ENCODE measurements at regions not wholly inside any gene's neighbourhood (a gene's known extent, or its start where the extent isn't known, plus 50 kb on each side); places are given as distances from the start of the nearest gene placed in this dataset.
A peak's percentile ranks its signal among the peaks of the same experiment; 100 is the strongest.

DNA sequence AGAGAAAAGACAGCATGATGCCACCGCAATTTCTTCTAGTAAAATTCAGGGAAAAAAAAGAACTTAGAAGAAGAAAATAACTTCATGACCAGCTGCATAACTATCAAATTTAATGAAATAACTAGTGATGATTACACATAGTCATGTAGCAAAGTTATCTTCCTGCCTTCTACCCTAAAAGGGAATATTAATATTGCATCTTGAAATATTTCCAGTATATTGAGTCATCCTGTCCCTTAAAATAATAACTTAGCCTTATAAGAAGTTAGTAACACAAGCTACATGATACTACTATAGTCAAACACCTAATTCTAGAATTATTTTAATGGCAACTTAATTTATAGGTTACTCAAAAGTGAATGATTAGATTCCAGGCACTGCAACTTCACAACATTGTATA lies 289.2 kb downstream of the KLF12 start:
- H3K4me3 Mint-ChIP-seq = no peak overlapping the region
- no peaks in the 10 kb centered on the region for H3K27me3 Mint-ChIP-seq (ENCODE audit: low read depth)
- H3K4me1 Mint-ChIP-seq (ENCODE audit: low read depth) = peaks cover 7% of the 10 kb centered on the region
- peaks cover 5% of the 10 kb centered on the region for H3K36me3 Mint-ChIP-seq (ENCODE audit: low read depth)
- no peak overlapping the region for H3K27ac Mint-ChIP-seq
- no peaks in the 10 kb centered on the region for H3K9me3 Mint-ChIP-seq

DNA sequence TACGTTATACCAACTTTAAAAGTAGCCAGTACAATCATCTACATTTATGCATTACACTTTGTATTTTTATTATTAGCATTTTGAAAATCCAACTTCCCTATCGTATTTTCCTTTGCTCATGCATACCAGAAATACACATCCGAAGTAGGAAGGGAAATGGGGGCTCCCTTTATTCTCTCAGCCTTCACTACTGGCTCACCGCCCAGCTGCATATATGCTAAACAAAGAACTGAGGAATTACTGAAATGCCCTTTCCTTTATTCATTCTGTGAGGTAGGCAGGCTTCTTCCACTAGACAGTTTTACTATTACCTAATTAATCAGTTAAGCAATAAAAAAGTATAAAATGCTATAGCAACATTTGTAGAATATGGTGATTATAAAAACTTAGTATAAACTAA lies 291.6 kb downstream of the KLF12 start:
- Mint-ChIP-seq H3K4me1 (ENCODE audit: low read depth) (peaks cover 2% of the 10 kb centered on the region), H3K27me3 (ENCODE audit: low read depth) (no peaks in the 10 kb centered on the region), H3K27ac (no peak overlapping the region), H3K4me3 (no peak overlapping the region), H3K9me3 (no peaks in the 10 kb centered on the region), H3K36me3 (ENCODE audit: low read depth) (peaks cover 5% of the 10 kb centered on the region)

DNA sequence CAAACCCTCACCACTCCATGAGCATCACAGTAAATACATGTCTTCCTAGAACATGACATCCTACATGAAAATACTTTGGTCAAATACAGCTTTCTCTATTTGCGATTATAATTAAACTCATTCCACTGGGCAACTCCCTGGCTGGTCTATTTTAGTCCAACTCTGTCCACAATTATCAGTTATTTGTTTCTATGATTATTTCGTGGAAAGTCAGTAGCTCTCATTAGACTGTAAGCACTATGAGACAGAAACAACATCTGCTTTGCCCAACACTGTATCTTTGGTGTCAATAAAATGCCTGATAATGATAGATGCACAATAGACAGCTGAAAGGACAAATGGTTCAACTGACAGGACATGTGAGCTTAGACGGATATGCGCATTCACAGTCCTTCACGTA lies 292.0 kb downstream of the KLF12 start:
- Mint-ChIP-seq H3K4me3 (no peak overlapping the region), H3K9me3 (no peaks in the 10 kb centered on the region), H3K4me1 (ENCODE audit: low read depth) (peaks cover 2% of the 10 kb centered on the region), H3K27ac (no peak overlapping the region), H3K36me3 (ENCODE audit: low read depth) (peaks cover 5% of the 10 kb centered on the region), H3K27me3 (ENCODE audit: low read depth) (no peaks in the 10 kb centered on the region)

DNA sequence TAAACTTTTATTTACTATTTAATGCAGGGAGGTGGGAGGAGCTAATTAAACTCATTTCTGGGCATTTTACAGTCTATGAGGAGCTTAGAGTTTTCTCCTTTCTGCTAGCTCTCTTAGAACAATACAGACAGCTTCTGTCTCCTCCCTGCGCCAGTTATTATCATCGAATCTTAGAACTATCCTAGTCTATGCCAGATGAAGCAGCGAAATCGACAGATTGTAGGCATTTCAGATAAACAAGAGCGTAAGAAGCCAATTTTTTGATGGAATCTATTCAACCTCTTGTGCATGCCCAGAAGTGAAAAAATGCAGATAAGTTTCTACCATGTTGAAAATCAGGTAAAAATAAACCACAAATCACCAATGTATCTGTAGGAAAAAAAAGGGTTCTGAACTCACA lies 297.1 kb downstream of the KLF12 start:
- H3K36me3 Mint-ChIP-seq (ENCODE audit: low read depth) = no peaks in the 10 kb centered on the region
- no peaks in the 10 kb centered on the region for H3K27me3 Mint-ChIP-seq (ENCODE audit: low read depth)
- H3K9me3 Mint-ChIP-seq = no peaks in the 10 kb centered on the region
- no peak overlapping the region for H3K27ac Mint-ChIP-seq
- no peak overlapping the region for H3K4me3 Mint-ChIP-seq
- H3K4me1 Mint-ChIP-seq (ENCODE audit: low read depth) = peaks cover 5% of the 10 kb centered on the region

DNA sequence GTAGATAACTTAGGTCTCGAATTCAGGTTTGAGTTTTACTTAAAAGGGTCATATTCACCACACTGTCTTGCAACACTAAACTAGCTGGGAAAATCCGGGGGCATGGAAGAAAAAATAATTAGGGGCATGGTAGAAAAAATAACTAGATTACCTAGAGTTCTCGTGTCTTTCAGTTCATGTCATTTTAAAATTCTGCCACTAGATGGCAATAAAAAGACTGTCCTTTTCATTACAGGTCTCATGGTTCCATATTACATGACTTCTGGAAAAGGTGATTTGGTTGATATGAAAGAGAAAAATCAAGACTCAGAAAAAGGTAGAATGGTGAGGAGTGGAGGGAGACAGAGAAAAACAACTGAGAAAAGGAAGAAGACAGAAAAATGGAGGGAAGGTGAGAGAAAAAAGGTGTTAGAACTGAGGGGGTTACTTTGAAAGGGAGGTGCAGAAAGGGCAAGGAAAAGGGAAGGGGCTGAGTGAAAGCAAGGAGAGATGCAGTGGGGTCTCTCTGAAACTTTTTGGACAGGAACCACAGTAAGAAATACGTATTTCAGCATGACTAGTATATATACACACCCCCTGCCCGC lies 299.0 kb downstream of the KLF12 start:
- Mint-ChIP-seq H3K4me3 (no peak overlapping the region), H3K27me3 (ENCODE audit: low read depth) (no peaks in the 10 kb centered on the region), H3K27ac (no peak overlapping the region), H3K36me3 (ENCODE audit: low read depth) (no peaks in the 10 kb centered on the region), H3K4me1 (ENCODE audit: low read depth) (peaks cover 4% of the 10 kb centered on the region), H3K9me3 (no peaks in the 10 kb centered on the region)

DNA sequence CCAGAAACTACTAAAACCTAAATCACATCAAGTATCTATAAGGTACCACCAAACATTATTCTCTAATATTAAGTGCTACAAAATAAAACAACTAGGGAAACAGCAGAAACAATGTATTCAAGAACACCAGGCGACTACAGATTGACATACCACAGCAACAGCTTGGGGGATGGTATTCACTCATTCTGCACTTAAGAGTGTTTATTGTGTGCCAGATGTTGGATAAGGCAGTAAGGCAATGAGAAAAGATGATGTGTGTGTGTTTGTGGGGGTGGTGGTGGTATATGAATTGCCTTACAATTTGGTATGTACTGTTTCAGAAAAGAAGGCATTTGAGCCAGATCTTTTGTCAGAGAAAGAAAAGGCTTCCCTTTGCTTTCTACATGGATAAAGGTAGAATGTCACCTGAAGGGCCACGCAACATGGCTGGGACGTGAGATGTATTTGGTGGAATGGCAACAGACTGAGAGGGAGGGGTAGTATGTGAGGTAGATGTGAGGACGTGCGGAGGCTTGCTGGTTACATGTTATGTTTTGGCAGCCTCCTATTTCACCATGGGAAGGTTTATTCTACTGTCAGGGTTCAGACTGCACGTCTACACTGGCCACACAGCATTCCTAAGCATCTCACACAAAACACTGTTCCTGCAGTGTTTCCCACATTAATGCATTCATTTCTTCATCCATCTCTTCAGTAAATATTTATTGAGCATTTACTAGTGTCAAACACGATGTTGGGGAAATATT lies 300.7 kb downstream of the KLF12 start:
- Mint-ChIP-seq H3K4me1 (ENCODE audit: low read depth) (peaks cover 3% of the 10 kb centered on the region), H3K4me3 (no peak overlapping the region), H3K27ac (no peak overlapping the region)

DNA sequence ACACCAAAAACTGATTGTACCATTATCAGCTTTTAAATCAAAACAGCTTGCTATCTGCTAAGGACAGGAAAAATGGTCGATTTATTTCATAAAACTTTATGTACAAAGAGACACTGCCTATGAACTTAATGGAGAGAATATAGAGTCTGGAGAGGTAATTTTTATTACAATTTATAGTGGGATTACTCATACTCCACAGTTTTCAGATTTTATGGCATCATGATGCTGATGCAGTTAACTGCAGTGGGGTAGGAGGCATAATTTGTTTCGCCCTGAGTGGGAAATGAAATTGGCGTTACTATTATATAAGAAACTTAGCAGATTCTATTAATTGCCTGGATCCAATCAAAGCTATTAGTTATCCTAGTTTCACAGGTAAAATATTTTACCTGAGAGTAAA lies 301.4 kb downstream of the KLF12 start:
- no peak overlapping the region for H3K4me3 Mint-ChIP-seq
- no peaks in the 10 kb centered on the region for H3K36me3 Mint-ChIP-seq (ENCODE audit: low read depth)
- no peaks in the 10 kb centered on the region for H3K9me3 Mint-ChIP-seq
- H3K4me1 Mint-ChIP-seq (ENCODE audit: low read depth) = peaks cover 3% of the 10 kb centered on the region
- no peaks in the 10 kb centered on the region for H3K27me3 Mint-ChIP-seq (ENCODE audit: low read depth)
- no peak overlapping the region for H3K27ac Mint-ChIP-seq

More for the DNA sequence above, 300.7 kb downstream of the KLF12 start:
- H3K9me3 Mint-ChIP-seq = no peaks in the 10 kb centered on the region
- H3K36me3 Mint-ChIP-seq (ENCODE audit: low read depth) = no peaks in the 10 kb centered on the region
- H3K27me3 Mint-ChIP-seq (ENCODE audit: low read depth) = no peaks in the 10 kb centered on the region

DNA sequence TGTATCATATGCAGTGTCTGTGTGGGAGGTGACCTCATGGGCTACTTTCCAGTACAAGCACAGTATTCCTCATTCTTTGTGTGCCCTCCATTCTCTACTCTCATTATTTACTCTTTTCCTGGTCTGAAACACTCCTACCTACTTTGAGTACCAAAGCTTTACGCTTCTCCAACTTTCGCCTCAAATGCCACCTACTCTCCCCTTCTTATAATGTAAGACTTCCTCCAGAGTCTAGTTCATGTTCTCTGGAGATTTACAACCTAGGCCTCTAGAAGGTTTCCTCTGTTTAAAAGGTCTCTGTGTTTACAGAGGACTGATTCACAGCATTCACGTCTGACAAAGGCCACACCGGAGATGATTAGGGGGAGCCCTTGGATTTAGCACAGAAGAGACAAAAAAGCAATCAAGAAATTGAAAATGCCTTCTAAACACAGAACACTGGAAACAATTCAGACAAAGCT lies 302.0 kb downstream of the KLF12 start:
- Mint-ChIP-seq H3K27ac (no peak overlapping the region), H3K27me3 (ENCODE audit: low read depth) (no peaks in the 10 kb centered on the region), H3K9me3 (no peaks in the 10 kb centered on the region), H3K36me3 (ENCODE audit: low read depth) (no peaks in the 10 kb centered on the region), H3K4me3 (no peak overlapping the region), H3K4me1 (ENCODE audit: low read depth) (peaks cover 3% of the 10 kb centered on the region)

DNA sequence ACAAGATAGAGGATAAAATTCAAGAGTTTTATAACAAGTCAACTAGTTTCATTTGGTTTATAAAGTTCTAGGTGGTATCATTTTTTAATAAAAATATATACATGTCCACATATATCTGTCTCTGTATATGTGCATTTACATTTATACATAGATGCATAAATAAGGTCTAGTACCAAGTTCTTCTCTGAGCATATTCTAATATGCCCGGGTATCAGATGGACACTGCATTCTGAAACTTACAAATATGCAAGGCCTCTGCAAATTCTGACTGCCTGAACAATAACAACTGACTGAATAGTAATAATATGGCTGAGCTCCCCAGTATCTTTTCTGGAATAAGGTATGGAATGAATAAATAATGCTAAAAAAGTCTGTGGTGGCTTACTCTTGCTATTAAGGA lies 304.8 kb downstream of the KLF12 start:
- no peaks in the 10 kb centered on the region for H3K9me3 Mint-ChIP-seq
- peaks cover 1% of the 10 kb centered on the region for H3K36me3 Mint-ChIP-seq (ENCODE audit: low read depth)
- peaks cover 10% of the 10 kb centered on the region for H3K4me1 Mint-ChIP-seq (ENCODE audit: low read depth)
- H3K27me3 Mint-ChIP-seq (ENCODE audit: low read depth) = no peaks in the 10 kb centered on the region
- H3K4me3 Mint-ChIP-seq = no peak overlapping the region
- H3K27ac Mint-ChIP-seq = no peak overlapping the region

DNA sequence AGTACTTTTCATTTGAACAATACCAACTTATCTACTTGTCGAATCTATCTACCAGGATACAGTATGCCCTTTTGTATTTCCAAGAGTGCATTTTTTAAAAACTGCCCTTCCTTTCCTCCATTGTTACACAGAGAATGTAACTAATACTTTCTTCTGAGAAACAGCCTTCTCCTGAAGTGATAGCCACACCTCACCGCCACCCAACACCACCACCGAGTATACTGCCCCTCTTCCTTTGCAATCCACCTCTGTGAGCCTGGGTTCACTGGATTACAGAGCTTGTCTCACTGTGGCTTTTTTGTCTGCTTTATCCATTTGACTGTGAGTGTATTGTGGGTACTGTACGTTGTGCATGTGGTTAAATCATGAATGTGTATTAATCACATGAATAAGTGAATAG lies 305.4 kb downstream of the KLF12 start:
- H3K9me3 Mint-ChIP-seq = no peaks in the 10 kb centered on the region
- peaks cover 10% of the 10 kb centered on the region for H3K4me1 Mint-ChIP-seq (ENCODE audit: low read depth)
- H3K27me3 Mint-ChIP-seq (ENCODE audit: low read depth) = no peaks in the 10 kb centered on the region
- no peak overlapping the region for H3K4me3 Mint-ChIP-seq
- peaks cover 1% of the 10 kb centered on the region for H3K36me3 Mint-ChIP-seq (ENCODE audit: low read depth)
- H3K27ac Mint-ChIP-seq = no peak overlapping the region

DNA sequence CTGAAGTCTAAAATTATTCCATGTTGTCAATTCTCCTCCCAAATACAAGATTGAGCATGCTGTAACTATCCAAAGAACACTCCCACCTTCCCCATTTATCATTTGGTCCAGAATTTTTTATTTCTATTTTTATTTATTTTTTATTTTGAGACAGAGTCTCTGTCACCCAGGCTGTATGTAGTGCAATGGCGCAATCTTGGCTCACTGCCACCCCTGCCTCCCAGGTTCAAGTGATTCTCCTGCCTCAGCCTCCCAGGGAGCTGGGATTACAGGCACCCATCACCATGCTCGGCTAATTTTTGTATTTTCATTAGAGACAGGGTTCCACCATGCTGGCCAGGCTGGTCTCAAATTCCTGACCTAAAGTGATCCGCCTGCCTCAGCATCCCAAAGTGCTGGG lies 306.8 kb downstream of the KLF12 start:
- no peak overlapping the region for H3K4me3 Mint-ChIP-seq
- H3K4me1 Mint-ChIP-seq (ENCODE audit: low read depth) = peaks cover 8% of the 10 kb centered on the region
- no peaks in the 10 kb centered on the region for H3K27me3 Mint-ChIP-seq (ENCODE audit: low read depth)
- H3K9me3 Mint-ChIP-seq = no peaks in the 10 kb centered on the region
- no peak overlapping the region for H3K27ac Mint-ChIP-seq
- peaks cover 1% of the 10 kb centered on the region for H3K36me3 Mint-ChIP-seq (ENCODE audit: low read depth)

DNA sequence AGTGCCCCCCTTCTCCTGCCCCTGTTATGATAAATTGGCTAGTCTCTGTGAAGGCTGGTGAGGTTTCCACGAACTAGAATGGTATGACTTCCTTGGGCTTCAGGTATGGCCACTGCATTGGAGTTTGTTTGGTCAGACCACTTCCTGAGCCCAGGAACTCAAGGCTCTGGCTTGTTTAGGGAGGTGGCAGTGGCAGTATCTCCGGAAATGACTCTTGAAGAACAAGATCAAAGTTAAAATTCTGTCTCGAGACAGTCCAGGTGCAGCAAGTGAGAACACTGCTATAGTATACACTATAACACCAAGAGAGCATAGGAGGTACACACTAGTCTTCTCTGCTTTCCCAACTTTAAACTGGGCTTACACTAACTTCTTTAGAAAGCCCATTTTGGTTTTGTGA lies 309.1 kb downstream of the KLF12 start:
- Mint-ChIP-seq H3K27me3 (ENCODE audit: low read depth) (no peaks in the 10 kb centered on the region), H3K4me1 (ENCODE audit: low read depth) (peaks cover 14% of the 10 kb centered on the region), H3K9me3 (no peaks in the 10 kb centered on the region), H3K27ac (peak overlapping the region; percentile 16), H3K36me3 (ENCODE audit: low read depth) (peaks cover 1% of the 10 kb centered on the region), H3K4me3 (no peak overlapping the region)

DNA sequence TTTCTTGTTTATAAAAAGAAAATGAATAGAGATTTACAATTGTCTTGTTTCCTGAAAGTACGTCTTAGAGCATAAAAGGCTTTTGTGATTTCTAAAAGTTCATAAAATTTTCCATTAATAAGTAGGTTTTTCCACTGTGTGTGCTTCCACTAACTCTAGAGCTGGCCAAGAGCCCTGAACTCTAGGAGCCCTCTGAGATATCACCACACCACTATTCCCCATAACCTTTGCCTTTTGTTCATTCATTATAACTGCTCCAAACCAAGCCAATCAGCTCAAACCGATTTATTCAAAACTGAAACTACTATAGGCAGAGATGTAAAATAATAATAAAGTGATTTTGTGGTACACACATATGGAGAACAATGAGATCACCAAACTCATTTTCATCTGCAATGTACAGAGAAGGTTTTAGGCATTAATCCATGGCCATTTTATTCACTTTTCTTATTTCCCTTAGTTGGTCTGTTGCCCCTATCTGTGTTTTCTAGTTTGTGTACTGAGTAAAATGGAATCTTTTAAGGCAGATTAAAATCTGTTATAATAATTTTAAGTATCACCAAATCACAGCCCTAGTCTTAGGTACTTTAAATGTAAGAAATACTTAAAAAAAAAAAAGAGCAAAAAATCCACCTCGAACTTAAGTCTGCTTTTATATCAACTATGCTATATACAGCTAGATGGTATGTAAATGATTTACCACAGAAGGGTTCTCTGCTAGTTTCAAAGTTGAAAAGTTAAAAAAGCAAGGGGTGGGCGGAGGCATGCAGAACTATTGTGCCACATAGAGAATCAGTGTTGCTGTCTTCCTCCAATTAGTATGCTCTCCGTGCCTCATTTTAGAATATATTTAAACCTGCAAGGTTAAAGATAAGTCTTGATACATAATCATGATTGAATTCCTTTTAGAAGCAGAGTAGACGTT lies 311.3 kb downstream of the KLF12 start:
- Mint-ChIP-seq H3K27ac (no peak overlapping the region), H3K4me1 (ENCODE audit: low read depth) (peaks cover 16% of the 10 kb centered on the region), H3K36me3 (ENCODE audit: low read depth) (peaks cover 1% of the 10 kb centered on the region), H3K4me3 (no peak overlapping the region), H3K9me3 (no peaks in the 10 kb centered on the region), H3K27me3 (ENCODE audit: low read depth) (no peaks in the 10 kb centered on the region)

DNA sequence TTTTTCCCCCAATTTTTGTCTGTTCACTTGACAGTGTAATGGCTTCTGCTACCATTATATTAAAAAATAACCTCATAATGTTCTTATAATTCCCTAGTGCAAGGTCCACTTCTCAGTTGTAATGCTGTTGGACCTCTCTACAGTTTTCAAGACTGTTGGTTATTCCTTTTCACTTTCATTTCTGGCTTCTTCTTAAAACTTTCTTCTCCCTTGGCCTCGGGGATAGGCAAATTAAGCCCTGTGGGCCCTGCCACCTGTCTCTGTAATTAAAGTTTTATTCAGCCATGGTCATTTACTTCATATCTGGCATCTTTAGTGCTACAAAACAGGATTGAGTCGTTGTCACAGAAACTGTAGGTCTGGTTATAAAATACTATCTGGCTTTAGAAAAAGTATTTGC lies 313.5 kb downstream of the KLF12 start:
- no peaks in the 10 kb centered on the region for H3K36me3 Mint-ChIP-seq (ENCODE audit: low read depth)
- H3K4me3 Mint-ChIP-seq = no peak overlapping the region
- H3K9me3 Mint-ChIP-seq = no peaks in the 10 kb centered on the region
- H3K4me1 Mint-ChIP-seq (ENCODE audit: low read depth) = peaks cover 16% of the 10 kb centered on the region
- no peaks in the 10 kb centered on the region for H3K27me3 Mint-ChIP-seq (ENCODE audit: low read depth)
- no peak overlapping the region for H3K27ac Mint-ChIP-seq

DNA sequence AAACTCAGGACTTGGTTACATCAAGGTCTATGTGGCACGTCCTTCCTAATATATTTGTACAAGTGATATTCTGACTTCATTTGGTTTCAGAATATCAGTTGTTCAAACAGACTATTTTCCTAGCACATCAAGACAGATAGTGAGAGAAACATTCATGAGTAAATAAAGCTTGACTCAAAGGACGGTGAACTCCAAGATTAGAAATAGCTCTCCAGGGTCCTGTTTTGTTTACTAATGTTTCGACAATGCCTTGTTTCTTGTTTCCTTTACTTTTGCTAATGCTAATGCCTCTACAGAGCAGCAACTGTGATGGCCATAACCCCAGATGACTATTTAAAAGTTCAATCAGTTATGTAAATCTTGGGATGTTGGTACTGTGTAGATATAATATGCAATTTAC lies 313.9 kb downstream of the KLF12 start:
- H3K27ac Mint-ChIP-seq = no peak overlapping the region
- H3K4me3 Mint-ChIP-seq = no peak overlapping the region
- H3K36me3 Mint-ChIP-seq (ENCODE audit: low read depth) = no peaks in the 10 kb centered on the region
- no peaks in the 10 kb centered on the region for H3K9me3 Mint-ChIP-seq
- H3K27me3 Mint-ChIP-seq (ENCODE audit: low read depth) = no peaks in the 10 kb centered on the region
- H3K4me1 Mint-ChIP-seq (ENCODE audit: low read depth) = peaks cover 12% of the 10 kb centered on the region

Data from T-helper 1 cell treated with Interleukin-12 subunit alpha and Interleukin-12 subunit beta and Interleukin-4 antibody, amounts not matched to agents 30 μg/mL and 1 μg/mL, for 36 hours (primary cell).